B cell (primary cell): ENCODE measurements at regions not wholly inside any gene's neighbourhood (a gene's known extent, or its start where the extent isn't known, plus 50 kb on each side); places are given as distances from the start of the nearest gene placed in this dataset.

Source experiments
- ATAC-seq: fragments of 200-7000 bp; cut with Tn5 transposase; one replicate; pipeline ENCODE4 v1.10.0; 2021; ENCODE audit warnings: low read depth, mild to moderate bottlenecking, moderate number of reproducible peaks, moderate library complexity
- CTCF ChIA-PET: fragments of 350-600 bp; sonication (Branson Sonifier 250); formaldehyde crosslinking; loops from one replicate; lab custom pipeline; 2021; ENCODE audit warnings: antibody characterized with exemption, inconsistent platforms; lab: Charles Lee
- POLR2A ChIA-PET: fragments of 350-600 bp; sonication (Branson Sonifier 250); formaldehyde crosslinking; loops from one replicate; lab custom pipeline; 2021; ENCODE audit warnings: antibody characterized with exemption; lab: Charles Lee
- DNase-seq: peaks from one replicate; pipeline ENCODE4 v3.0.0; 2013
- H2AFZ ChIP-seq: 2 replicates; pipeline ENCODE4 v1.6.1; 2012; ENCODE audit warnings: mild to moderate bottlenecking, low read depth, low read length; ENCODE audit not compliant: insufficient read depth, poor library complexity, severe bottlenecking
- H3K27ac ChIP-seq, 2 donors: 1 replicate in 1 of 2; 2 replicates in 1 of 2; pipeline ENCODE4 v1.5.1; 2012 to 2013; ENCODE audit warnings: low read length in 2 of 2, mild to moderate bottlenecking in 2 of 2, moderate library complexity in 1 of 2
- H3K27me3 ChIP-seq, 4 experiments: fragments of 200-600 bp in 1 of 4; sonication (generic) in 1 of 4; replicated peaks in 1 of 4; 1 replicate in 2 of 4; 2 replicates in 2 of 4; pipeline versions ENCODE4 v1.6.1 to v1.7.0; 2013 to 2016; ENCODE audit warnings: low read length in 3 of 4, mild to moderate bottlenecking in 2 of 4, mixed read lengths in 1 of 4, moderate library complexity in 1 of 4; ENCODE audit not compliant: insufficient read depth in 4 of 4, control insufficient read depth in 3 of 4; ENCODE audit errors: control extremely low read depth in 1 of 4
- H3K36me3 ChIP-seq, 2 experiments: replicated peaks in 1 of 2; 1 replicate in 1 of 2; 2 replicates in 1 of 2; pipeline versions ENCODE4 v1.6.1 to v1.7.1; 2013; ENCODE audit warnings: low read length in 1 of 2; ENCODE audit not compliant: insufficient read depth in 2 of 2, control insufficient read depth in 1 of 2; ENCODE audit errors: control extremely low read depth in 1 of 2, extremely low read depth in 1 of 2
- H3K4me1 ChIP-seq, 2 donors: fragments of 200-600 bp in 1 of 2; sonication (generic) in 1 of 2; 1 replicate in 1 of 2; 2 replicates in 1 of 2; pipeline versions ENCODE4 v1.5.1 to v1.6.1; 2013 to 2017; ENCODE audit warnings: low read length in 2 of 2; ENCODE audit not compliant: control insufficient read depth in 2 of 2, insufficient read depth in 2 of 2
- H3K4me2 ChIP-seq: replicated peaks from 2 replicates; pipeline ENCODE3; 2012; ENCODE audit warnings: mild to moderate bottlenecking, low read depth, low read length; ENCODE audit not compliant: poor library complexity, severe bottlenecking
- H3K4me3 ChIP-seq, 5 experiments: fragments of 200-600 bp in 1 of 5; sonication (generic) in 1 of 5; 1 replicate in 3 of 5; 2 replicates in 2 of 5; pipeline versions ENCODE4 v1.5.1 to v1.7.0; 2011 to 2016; ENCODE audit warnings: low read length in 4 of 5, mild to moderate bottlenecking in 4 of 5, low read depth in 2 of 5, control low read depth in 1 of 5, moderate library complexity in 1 of 5; ENCODE audit not compliant: insufficient read depth in 1 of 5; ENCODE audit errors: control extremely low read depth in 1 of 5, extremely low read depth in 1 of 5
- H3K79me2 ChIP-seq: fragments of 200-600 bp; sonication (generic); one replicate; pipeline ENCODE4 v1.6.0; 2016; ENCODE audit warnings: low read length; ENCODE audit not compliant: control insufficient read depth, insufficient read depth
- H3K9ac ChIP-seq: fragments of 200-600 bp; sonication (generic); 2 replicates; pipeline ENCODE4 v1.6.1; 2017; ENCODE audit warnings: mild to moderate bottlenecking, low read length, moderate library complexity
- H3K9me3 ChIP-seq, 3 donors: one replicate each; pipeline versions ENCODE4 v1.6.1 to v1.7.1; 2013; ENCODE audit warnings: low read length in 2 of 3; ENCODE audit not compliant: control insufficient read depth in 2 of 3, insufficient read depth in 1 of 3; ENCODE audit errors: control extremely low read depth in 1 of 3
- H4K20me1 ChIP-seq: 2 replicates; pipeline ENCODE4 v1.6.0; 2012; ENCODE audit warnings: mild to moderate bottlenecking, low read length; ENCODE audit not compliant: insufficient read depth, control insufficient read depth, poor library complexity, severe bottlenecking
- H3K27ac Mint-ChIP-seq: one replicate; pipeline ENCODE4 v1.8.0; 2021; ENCODE audit warnings: mixed read lengths
- H3K27me3 Mint-ChIP-seq: one replicate; pipeline ENCODE4 v1.8.0; 2021; ENCODE audit warnings: mixed read lengths
- H3K4me1 Mint-ChIP-seq: one replicate; pipeline ENCODE4 v1.8.0; 2021; ENCODE audit warnings: mixed read lengths
- H3K4me3 Mint-ChIP-seq: one replicate; pipeline ENCODE4 v1.8.0; 2021; ENCODE audit warnings: mixed read lengths
- H3K9me3 Mint-ChIP-seq: one replicate; pipeline ENCODE4 v1.8.0; 2022; ENCODE audit warnings: mixed read lengths; ENCODE audit not compliant: insufficient read depth
- CTCF ChIP-seq: fragments of 200-600 bp; IDR thresholded peaks from one replicate; pipeline ENCODE4 v1.8.0; 2022; ENCODE audit warnings: antibody characterized with exemption, mild to moderate bottlenecking
- EZH2 ChIP-seq: IDR thresholded peaks from 2 replicates; pipeline ENCODE4 v1.6.1; 2012; ENCODE audit warnings: borderline replicate concordance, low read depth, mild to moderate bottlenecking, moderate library complexity, low read length; ENCODE audit not compliant: insufficient read depth, poor library complexity, severe bottlenecking
- WGBS: methylation state at CpG from one replicate; pipeline ENCODE4 v1.1.5; 2013; ENCODE audit warnings: missing lambda C conversion rate; ENCODE audit not compliant: insufficient coverage; 5-methylcytosine and 5-hydroxymethylcytosine counted together
- intact Hi-C: fragments of 100-400 bp; cut with micrococcal nuclease; formaldehyde crosslinking; loops from one replicate; pipeline ENCODE4 v1.10.0; 2022

DNA sequence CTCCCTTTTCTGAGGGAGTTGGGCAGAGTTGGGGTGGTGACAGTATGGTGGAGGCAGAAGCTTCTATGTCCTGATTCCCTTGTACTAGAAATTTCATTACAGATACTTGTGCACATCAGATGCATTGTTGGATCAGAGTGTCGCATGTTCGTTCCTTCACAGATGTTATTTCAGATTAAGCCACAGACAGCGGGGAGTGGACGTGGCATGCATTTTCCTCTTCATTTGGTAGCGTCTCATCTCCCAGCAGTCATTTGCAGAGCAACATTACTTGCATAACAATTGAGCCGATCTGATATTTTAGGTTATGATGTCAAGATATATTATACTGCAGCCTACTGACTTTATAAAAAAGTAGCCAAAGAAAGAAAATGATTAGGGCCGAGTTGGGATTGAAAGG lies 261.6 kb upstream of the SASH1 start:
- Histone ChIP-seq H3K27me3 (no peaks in the 10 kb centered on the region), H3K36me3 (no peaks in the 10 kb centered on the region), H3K79me2 (no peaks in the 10 kb centered on the region), H3K27ac (no peak overlapping the region), H3K9me3 (no peaks in the 10 kb centered on the region), H3K4me1 (no peaks in the 10 kb centered on the region), H4K20me1 (no peaks in the 10 kb centered on the region), H2AFZ (no peak overlapping the region), H3K4me2 (no peak overlapping the region), H3K9ac (no peak overlapping the region), H3K4me3 (no peak overlapping the region)
- Mint-ChIP-seq H3K9me3 (peaks cover 2% of the 10 kb centered on the region), H3K27me3 (peaks cover 10% of the 10 kb centered on the region), H3K4me1 (no peaks in the 10 kb centered on the region), H3K27ac (no peak overlapping the region), H3K4me3 (no peak overlapping the region)
- 83% methylated on average over 2 of the region's 7 CpGs for WGBS
- no peak for DNase-seq
- intact Hi-C loops = no loop called here
- TF ChIP-seq EZH2 (no peak), CTCF (no peak)
- ChIA-PET POLR2A (no interaction called here), CTCF (no interaction called here)
- no peak for ATAC-seq

- Histone ChIP-seq H2AFZ (no peak overlapping the region), H3K4me1 (no peaks in the 10 kb centered on the region), H3K4me3 (no peak overlapping the region), H3K27ac (no peak overlapping the region), H3K9me3 (no peaks in the 10 kb centered on the region), H4K20me1 (no peaks in the 10 kb centered on the region), H3K9ac (no peak overlapping the region), H3K79me2 (no peaks in the 10 kb centered on the region), H3K27me3 (no peaks in the 10 kb centered on the region), H3K4me2 (no peak overlapping the region), H3K36me3 (no peaks in the 10 kb centered on the region)
- Mint-ChIP-seq H3K4me1 (no peaks in the 10 kb centered on the region), H3K4me3 (no peak overlapping the region), H3K27me3 (peaks cover 13% of the 10 kb centered on the region), H3K9me3 (peaks cover 2% of the 10 kb centered on the region), H3K27ac (no peak overlapping the region)
- WGBS = 91% methylated on average over 1 of the region's 2 CpGs
- intact Hi-C loops = no loop called here
- ChIA-PET POLR2A (no interaction called here), CTCF (no interaction called here)
- no peak for TF ChIP-seq CTCF
- no peak for TF ChIP-seq EZH2
- DNase-seq (no peak), ATAC-seq (no peak)
Measured at GRCh38 chr6:148082044-148082443, 260.6 kb upstream of the SASH1 start.
